Endodermal cell (in vitro differentiated cells): ENCODE measurements at regions not wholly inside any gene's neighbourhood (a gene's known extent, or its start where the extent isn't known, plus 50 kb on each side); places are given as distances from the start of the nearest gene placed in this dataset.

ENCODE experiments used
- DNase-seq: peaks from one replicate; pipeline ENCODE4 v3.0.0-alpha.2; 2017
- H3K27ac ChIP-seq: 2 replicates; pipeline ENCODE4 v1.5.1; 2013; ENCODE audit warnings: mild to moderate bottlenecking, low read depth, low read length, moderate library complexity
- H3K27me3 ChIP-seq: 2 replicates; pipeline ENCODE4 v1.6.1; 2013; ENCODE audit warnings: mild to moderate bottlenecking, low read length, moderate library complexity; ENCODE audit not compliant: insufficient read depth, control insufficient read depth, poor library complexity, severe bottlenecking
- H3K36me3 ChIP-seq: 2 replicates; pipeline ENCODE4 v1.7.0; 2013; ENCODE audit warnings: mild to moderate bottlenecking, low read length, moderate library complexity; ENCODE audit not compliant: control insufficient read depth, insufficient read depth
- H3K4me1 ChIP-seq: one replicate; pipeline ENCODE4 v1.7.0; 2013; ENCODE audit warnings: low read length; ENCODE audit not compliant: control insufficient read depth, insufficient read depth
- H3K4me3 ChIP-seq: 2 replicates; pipeline ENCODE4 v1.5.1; 2013; ENCODE audit warnings: mild to moderate bottlenecking, low read length, moderate library complexity
- H3K9ac ChIP-seq: 2 replicates; pipeline ENCODE4 v1.6.1; 2013; ENCODE audit warnings: mild to moderate bottlenecking, low read length, moderate library complexity; ENCODE audit not compliant: poor library complexity, severe bottlenecking; ENCODE audit errors: extremely low read depth
- H3K9me3 ChIP-seq: 2 replicates; pipeline ENCODE4 v1.6.1; 2013; ENCODE audit warnings: mild to moderate bottlenecking, low read length, moderate library complexity; ENCODE audit not compliant: control insufficient read depth
- H3K27ac Mint-ChIP-seq: 2 replicates; pipeline ENCODE4 v1.8.0; 2020; ENCODE audit warnings: mixed read lengths
- H3K27me3 Mint-ChIP-seq: 2 replicates; pipeline ENCODE4 v1.8.0; 2021; ENCODE audit warnings: mild to moderate bottlenecking, mixed read lengths; ENCODE audit not compliant: insufficient read depth
- H3K36me3 Mint-ChIP-seq: 2 replicates; pipeline ENCODE4 v1.8.0; 2020; ENCODE audit warnings: low read depth, mixed read lengths
- H3K4me1 Mint-ChIP-seq: 2 replicates; pipeline ENCODE4 v1.8.0; 2020; ENCODE audit warnings: mixed read lengths
- H3K4me3 Mint-ChIP-seq: 2 replicates; pipeline ENCODE4 v1.8.0; 2020; ENCODE audit warnings: mild to moderate bottlenecking, moderate library complexity, mixed read lengths
- H3K9me3 Mint-ChIP-seq: 2 replicates; pipeline ENCODE4 v1.8.0; 2020; ENCODE audit warnings: mild to moderate bottlenecking, mixed read lengths
- WGBS, 2 experiments: methylation state at CpG; one replicate each; pipeline versions ENCODE4 v1.1.5 to v1.1.7; 2013; ENCODE audit warnings: missing lambda C conversion rate in 2 of 2, mixed read lengths in 1 of 2; ENCODE audit not compliant: insufficient coverage in 1 of 2, insufficient read length in 1 of 2; 5-methylcytosine and 5-hydroxymethylcytosine counted together
- TF ChIP-seq, protein P1 (sequence below): fragments of 200-600 bp; sonication (generic); conservative IDR thresholded peaks from 2 replicates; pipeline ENCODE4 v1.5.0; 2021; ENCODE audit warnings: antibody characterized with exemption, mild to moderate bottlenecking

DNA sequence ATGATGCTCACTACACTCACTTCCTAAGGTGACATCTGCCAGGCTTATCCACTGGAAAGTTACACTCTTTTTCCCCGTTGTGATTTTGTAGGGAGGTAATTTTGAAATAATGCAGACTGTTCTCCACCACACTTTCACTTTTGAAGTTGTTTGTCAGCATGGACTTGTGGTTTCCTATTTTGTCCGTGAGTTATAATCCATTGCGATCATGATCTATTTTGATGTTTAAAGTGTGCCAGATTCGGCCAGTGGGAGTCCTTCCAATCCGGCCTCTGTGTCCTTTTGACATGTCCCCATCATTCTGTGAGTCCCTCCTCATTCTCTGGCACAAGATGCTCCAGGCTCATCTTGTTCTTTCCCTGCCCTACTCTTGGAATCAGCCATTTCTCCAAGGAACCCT, 211.3 kb upstream of the KLF4 start:
- no peak for DNase-seq
- Mint-ChIP-seq H3K27me3 (peaks cover 26% of the 10 kb centered on the region), H3K27ac (no peak overlapping the region), H3K4me1 (peaks cover 3% of the 10 kb centered on the region), H3K36me3 (no peaks in the 10 kb centered on the region), H3K9me3 (no peaks in the 10 kb centered on the region), H3K4me3 (no peak overlapping the region)
- H3K36me3 ChIP-seq: no peaks in the 10 kb centered on the region
- peaks cover 42% of the 10 kb centered on the region for H3K27me3 ChIP-seq
- H3K9me3 ChIP-seq: no peaks in the 10 kb centered on the region
- H3K4me1 ChIP-seq: peaks cover 3% of the 10 kb centered on the region
- WGBS, 2 experiments: 83% methylated on average over 4 to 5 of the region's 5 CpGs
- TF ChIP-seq, protein P1, sequence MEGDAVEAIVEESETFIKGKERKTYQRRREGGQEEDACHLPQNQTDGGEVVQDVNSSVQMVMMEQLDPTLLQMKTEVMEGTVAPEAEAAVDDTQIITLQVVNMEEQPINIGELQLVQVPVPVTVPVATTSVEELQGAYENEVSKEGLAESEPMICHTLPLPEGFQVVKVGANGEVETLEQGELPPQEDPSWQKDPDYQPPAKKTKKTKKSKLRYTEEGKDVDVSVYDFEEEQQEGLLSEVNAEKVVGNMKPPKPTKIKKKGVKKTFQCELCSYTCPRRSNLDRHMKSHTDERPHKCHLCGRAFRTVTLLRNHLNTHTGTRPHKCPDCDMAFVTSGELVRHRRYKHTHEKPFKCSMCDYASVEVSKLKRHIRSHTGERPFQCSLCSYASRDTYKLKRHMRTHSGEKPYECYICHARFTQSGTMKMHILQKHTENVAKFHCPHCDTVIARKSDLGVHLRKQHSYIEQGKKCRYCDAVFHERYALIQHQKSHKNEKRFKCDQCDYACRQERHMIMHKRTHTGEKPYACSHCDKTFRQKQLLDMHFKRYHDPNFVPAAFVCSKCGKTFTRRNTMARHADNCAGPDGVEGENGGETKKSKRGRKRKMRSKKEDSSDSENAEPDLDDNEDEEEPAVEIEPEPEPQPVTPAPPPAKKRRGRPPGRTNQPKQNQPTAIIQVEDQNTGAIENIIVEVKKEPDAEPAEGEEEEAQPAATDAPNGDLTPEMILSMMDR: no peak
- no peak overlapping the region for H3K27ac ChIP-seq
- H3K4me3 ChIP-seq: no peak overlapping the region
- no peak overlapping the region for H3K9ac ChIP-seq

DNA sequence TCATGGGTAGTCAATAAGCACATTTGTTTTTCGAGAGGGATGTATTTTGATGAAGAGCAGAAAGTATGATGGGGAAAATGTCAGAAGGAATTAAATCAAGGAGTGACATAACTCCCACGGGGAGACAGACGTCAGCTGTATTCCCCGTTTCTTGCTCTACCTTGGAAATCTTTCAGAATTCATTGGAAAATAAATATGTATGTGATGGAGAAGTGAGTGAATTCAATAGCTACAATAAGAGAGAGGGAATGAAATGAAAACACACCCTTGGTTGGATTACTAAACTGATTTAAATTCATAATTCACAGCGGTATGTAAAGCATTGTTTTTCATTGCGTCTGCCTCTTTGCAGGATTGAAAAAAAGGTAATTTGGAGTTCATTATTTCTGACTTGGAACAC, 209.7 kb upstream of the KLF4 start:
- H3K36me3 Mint-ChIP-seq: no peaks in the 10 kb centered on the region
- H3K4me1 Mint-ChIP-seq: peaks cover 1% of the 10 kb centered on the region
- H3K9me3 Mint-ChIP-seq: no peaks in the 10 kb centered on the region
- Histone ChIP-seq H3K9ac (no peak overlapping the region), H3K27me3 (peaks cover 49% of the 10 kb centered on the region), H3K36me3 (no peaks in the 10 kb centered on the region), H3K4me3 (no peak overlapping the region), H3K9me3 (no peaks in the 10 kb centered on the region), H3K27ac (no peak overlapping the region), H3K4me1 (no peaks in the 10 kb centered on the region)
- H3K27ac Mint-ChIP-seq: no peak overlapping the region
- no peak overlapping the region for H3K4me3 Mint-ChIP-seq
- H3K27me3 Mint-ChIP-seq: peaks cover 26% of the 10 kb centered on the region
- TF ChIP-seq, protein P1: no peak
- no peak for DNase-seq
- 84 to 86% methylated on average over 3 to 6 of the region's 6 CpGs for WGBS, 2 experiments

DNA sequence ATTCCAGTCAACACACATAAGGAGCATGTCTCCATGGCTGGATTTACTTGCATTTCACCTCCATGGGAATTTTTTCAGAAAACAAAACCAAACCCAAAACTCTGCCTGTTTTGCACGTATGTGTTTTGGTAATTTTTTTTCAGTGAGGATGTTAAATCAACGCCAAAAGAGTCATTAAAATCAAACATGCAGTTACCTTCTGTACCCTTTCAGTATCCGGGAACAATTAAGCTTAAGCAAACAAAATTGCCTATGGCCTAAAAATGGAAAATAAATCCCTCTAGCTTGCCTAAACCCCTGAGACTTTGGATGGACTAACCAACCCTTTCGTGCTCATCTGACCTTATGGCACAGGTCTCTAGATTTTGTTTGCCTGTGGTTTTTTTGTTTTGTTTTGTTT, 209.2 kb upstream of the KLF4 start:
- no peak overlapping the region for H3K27ac Mint-ChIP-seq
- no peak overlapping the region for H3K9ac ChIP-seq
- peaks cover 54% of the 10 kb centered on the region for H3K27me3 ChIP-seq
- TF ChIP-seq, protein P1: no peak
- no peaks in the 10 kb centered on the region for H3K9me3 ChIP-seq
- H3K27me3 Mint-ChIP-seq: peaks cover 26% of the 10 kb centered on the region
- no peak overlapping the region for H3K27ac ChIP-seq
- DNase-seq: no peak
- H3K4me1 ChIP-seq: no peaks in the 10 kb centered on the region
- no peaks in the 10 kb centered on the region for H3K36me3 Mint-ChIP-seq
- no peaks in the 10 kb centered on the region for H3K36me3 ChIP-seq
- no peak overlapping the region for H3K4me3 Mint-ChIP-seq
- no peaks in the 10 kb centered on the region for H3K9me3 Mint-ChIP-seq
- peaks cover 1% of the 10 kb centered on the region for H3K4me1 Mint-ChIP-seq
- no peak overlapping the region for H3K4me3 ChIP-seq
- 84 to 100% methylated on average over 2 to 4 of the region's 4 CpGs for WGBS, 2 experiments
